Right atrium auricular region (tissue), 2 donors: ENCODE measurements at regions not wholly inside any gene's neighbourhood (a gene's known extent, or its start where the extent isn't known, plus 50 kb on each side); places are given as distances from the start of the nearest gene placed in this dataset.

Experiments used
- DNase-seq: peaks from one replicate; pipeline ENCODE4 v3.0.0-alpha.2; 2019; ENCODE audit warnings: low spot score
- H3K27ac ChIP-seq, 2 donors: fragments of 200-600 bp; sonication (generic); 1 replicate in 1 of 2; 2 replicates in 1 of 2; pipeline ENCODE4 v1.5.1; 2016 to 2019
- H3K27me3 ChIP-seq, 2 donors: fragments of 200-600 bp; sonication (generic); one replicate each; pipeline versions ENCODE4 v1.5.1 to v1.6.0; 2017 to 2019
- H3K36me3 ChIP-seq: fragments of 200-600 bp; sonication (generic); one replicate; pipeline ENCODE4 v1.5.1; 2016
- H3K4me1 ChIP-seq, 2 donors: fragments of 200-600 bp; sonication (generic); one replicate each; pipeline versions ENCODE4 v1.5.1 to v1.6.0; 2017 to 2019
- H3K4me3 ChIP-seq, 2 donors: fragments of 200-600 bp; sonication (generic); 1 replicate in 1 of 2; 2 replicates in 1 of 2; pipeline ENCODE4 v1.5.1; 2017 to 2019; ENCODE audit warnings: mild to moderate bottlenecking in 1 of 2, moderate library complexity in 1 of 2
- H3K9me3 ChIP-seq, 2 donors: fragments of 200-600 bp; sonication (generic); one replicate each; pipeline ENCODE4 v1.5.1; 2019
- TF ChIP-seq, protein P1 (sequence below), 2 donors: fragments of 200-600 bp; sonication (generic); IDR thresholded peaks; one replicate each; pipeline ENCODE4 v1.5.1; 2019; ENCODE audit warnings: antibody characterized with exemption in 2 of 2

- H3K4me3 ChIP-seq: no peak overlapping the region
- TF ChIP-seq, protein P1, sequence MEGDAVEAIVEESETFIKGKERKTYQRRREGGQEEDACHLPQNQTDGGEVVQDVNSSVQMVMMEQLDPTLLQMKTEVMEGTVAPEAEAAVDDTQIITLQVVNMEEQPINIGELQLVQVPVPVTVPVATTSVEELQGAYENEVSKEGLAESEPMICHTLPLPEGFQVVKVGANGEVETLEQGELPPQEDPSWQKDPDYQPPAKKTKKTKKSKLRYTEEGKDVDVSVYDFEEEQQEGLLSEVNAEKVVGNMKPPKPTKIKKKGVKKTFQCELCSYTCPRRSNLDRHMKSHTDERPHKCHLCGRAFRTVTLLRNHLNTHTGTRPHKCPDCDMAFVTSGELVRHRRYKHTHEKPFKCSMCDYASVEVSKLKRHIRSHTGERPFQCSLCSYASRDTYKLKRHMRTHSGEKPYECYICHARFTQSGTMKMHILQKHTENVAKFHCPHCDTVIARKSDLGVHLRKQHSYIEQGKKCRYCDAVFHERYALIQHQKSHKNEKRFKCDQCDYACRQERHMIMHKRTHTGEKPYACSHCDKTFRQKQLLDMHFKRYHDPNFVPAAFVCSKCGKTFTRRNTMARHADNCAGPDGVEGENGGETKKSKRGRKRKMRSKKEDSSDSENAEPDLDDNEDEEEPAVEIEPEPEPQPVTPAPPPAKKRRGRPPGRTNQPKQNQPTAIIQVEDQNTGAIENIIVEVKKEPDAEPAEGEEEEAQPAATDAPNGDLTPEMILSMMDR (IDR thresholded peaks at IDR 0.05): no peak
Measured at GRCh38 chrX:43505769-43506168, 150.3 kb upstream of the MAOA start.

GRCh38 chrX:43508694-43509093 is 147.4 kb upstream of the MAOA start:
- DNase-seq: no peak
- TF ChIP-seq, protein P1 (IDR thresholded peaks at IDR 0.05): no peak
- Histone ChIP-seq H3K36me3 (no peaks in the 10 kb centered on the region), H3K27ac (no peak overlapping the region), H3K27me3 (no peaks in the 10 kb centered on the region), H3K9me3 (no peaks in the 10 kb centered on the region), H3K4me1 (no peaks in the 10 kb centered on the region), H3K4me3 (no peak overlapping the region)

More at GRCh38 chrX:43505769-43506168, 150.3 kb upstream of the MAOA start:
- no peaks in the 10 kb centered on the region for H3K36me3 ChIP-seq
- H3K27ac ChIP-seq: no peak overlapping the region
- DNase-seq: no peak
- H3K4me1 ChIP-seq: no peaks in the 10 kb centered on the region
- H3K27me3 ChIP-seq: no peaks in the 10 kb centered on the region
- H3K9me3 ChIP-seq: no peaks in the 10 kb centered on the region

GRCh38 chrX:43510209-43510608 is 145.9 kb upstream of the MAOA start:
- no peak for DNase-seq
- Histone ChIP-seq H3K27me3 (no peaks in the 10 kb centered on the region), H3K27ac (no peak overlapping the region), H3K36me3 (no peaks in the 10 kb centered on the region), H3K4me1 (no peaks in the 10 kb centered on the region), H3K9me3 (no peaks in the 10 kb centered on the region), H3K4me3 (no peak overlapping the region)
- TF ChIP-seq, protein P1 (IDR thresholded peaks at IDR 0.05): no peak

DNA sequence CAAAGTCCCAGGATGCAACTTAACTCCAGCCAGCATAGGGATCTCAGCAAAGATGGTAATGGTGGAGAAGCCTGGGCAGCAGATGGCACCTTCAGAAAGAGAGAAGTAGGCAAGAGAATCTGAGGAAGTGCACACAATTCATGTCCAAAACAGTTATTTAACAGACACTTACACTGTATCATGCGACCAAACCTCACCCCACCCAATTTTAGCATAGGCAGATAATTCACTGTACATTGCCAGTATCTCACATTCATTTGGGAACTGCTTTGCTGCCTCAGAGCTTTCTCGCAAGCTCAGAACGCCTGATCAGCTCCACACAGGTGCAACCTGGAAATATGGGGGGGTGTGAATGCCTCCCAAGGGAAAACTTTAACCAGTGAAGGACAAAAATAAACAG is 143.0 kb upstream of the MAOA start:
- Histone ChIP-seq H3K4me3 (no peak overlapping the region), H3K27ac (no peak overlapping the region), H3K27me3 (no peaks in the 10 kb centered on the region), H3K4me1 (no peaks in the 10 kb centered on the region), H3K9me3 (peaks cover 0 to 2% of the 10 kb centered on the region in 2 donors), H3K36me3 (no peaks in the 10 kb centered on the region)
- DNase-seq: no peak
- TF ChIP-seq, protein P1 (IDR thresholded peaks at IDR 0.05): no peak

DNA sequence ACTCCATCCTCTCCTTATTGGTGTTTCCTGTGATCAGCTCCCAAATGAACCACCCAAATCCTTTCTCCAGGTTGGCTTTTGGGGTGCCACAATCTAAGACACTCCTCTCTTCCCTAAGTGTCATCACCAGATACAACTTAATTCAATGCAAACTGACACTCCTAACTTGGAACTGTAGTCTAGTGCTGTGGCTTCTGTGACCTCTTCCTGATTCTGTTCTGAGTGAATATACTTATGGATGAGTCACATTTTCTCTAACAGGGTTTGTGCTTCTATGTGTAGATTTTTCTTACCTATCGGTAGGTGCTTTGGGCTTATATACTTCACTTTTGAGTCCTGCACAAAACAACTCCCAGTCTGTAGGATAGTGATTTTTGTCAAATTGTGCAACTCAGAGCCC is 141.3 kb upstream of the MAOA start:
- Histone ChIP-seq H3K36me3 (no peaks in the 10 kb centered on the region), H3K4me3 (no peak overlapping the region), H3K4me1 (no peaks in the 10 kb centered on the region), H3K27me3 (no peaks in the 10 kb centered on the region), H3K27ac (no peak overlapping the region), H3K9me3 (peaks cover 0 to 2% of the 10 kb centered on the region in 2 donors)
- DNase-seq: no peak
- TF ChIP-seq, protein P1 (IDR thresholded peaks at IDR 0.05): no peak

DNA sequence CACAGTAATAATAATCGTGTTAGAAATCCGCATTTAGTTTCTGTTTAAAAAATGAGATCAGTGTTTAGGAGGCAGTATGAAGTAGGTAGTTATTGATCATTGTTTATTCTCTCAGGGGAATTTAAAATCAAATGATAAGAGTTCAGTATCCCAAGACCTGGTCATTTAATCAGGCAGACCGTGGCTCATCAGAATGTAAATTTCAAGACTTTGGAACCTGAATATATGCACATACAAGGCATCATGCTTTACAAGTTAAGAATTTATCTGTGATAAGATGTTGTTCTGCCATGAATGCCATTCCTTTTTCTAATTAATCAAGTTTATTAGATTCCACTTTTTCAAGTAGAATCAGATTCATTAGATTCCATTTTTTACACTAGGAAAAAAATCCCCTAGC is 133.5 kb upstream of the MAOA start:
- TF ChIP-seq, protein P1 (IDR thresholded peaks at IDR 0.05): no peak
- Histone ChIP-seq H3K36me3 (no peaks in the 10 kb centered on the region), H3K9me3 (peaks cover 0 to 4% of the 10 kb centered on the region in 2 donors), H3K27me3 (no peaks in the 10 kb centered on the region), H3K4me3 (no peak overlapping the region), H3K27ac (no peak overlapping the region), H3K4me1 (no peaks in the 10 kb centered on the region)
- no peak for DNase-seq
